ENCODE measurements at regions not wholly inside any gene's neighbourhood (a gene's known extent, or its start where the extent isn't known, plus 50 kb on each side); places are given as distances from the start of the nearest gene placed in this dataset.

DNA sequence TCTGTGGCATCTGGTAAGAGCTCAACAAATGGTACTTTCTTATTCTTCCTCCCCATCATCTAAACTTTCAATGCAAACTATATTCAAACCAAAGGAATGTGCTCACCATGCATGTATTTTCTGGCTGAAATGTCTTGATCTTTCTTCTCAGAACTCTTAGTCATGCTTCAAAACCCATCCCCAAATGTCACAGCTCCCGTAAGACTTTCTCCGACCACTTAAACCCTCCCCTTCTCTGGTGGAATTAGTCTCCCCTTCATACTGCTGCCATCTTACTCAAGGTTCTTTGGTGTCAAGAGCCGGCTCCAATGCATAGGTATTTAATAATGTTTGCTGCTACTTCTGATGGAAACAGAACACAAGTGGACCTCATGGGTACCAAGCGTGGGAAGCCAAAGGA lies 538.1 kb downstream of the MATN1 start:
- no peak for DNase-seq (ENCODE audit: low read depth)
- H3K4me3 ChIP-seq (ENCODE audit: low read depth, low read length), result no peak overlapping the region
- TF ChIP-seq POLR2A (IDR thresholded peaks at IDR 0.05; ENCODE audit: extremely low read depth, insufficient read length) (no peak), MYC (IDR thresholded peaks at IDR 0.05; ENCODE audit: low read depth, low read length) (no peak)
- TF ChIP-seq, protein P1, sequence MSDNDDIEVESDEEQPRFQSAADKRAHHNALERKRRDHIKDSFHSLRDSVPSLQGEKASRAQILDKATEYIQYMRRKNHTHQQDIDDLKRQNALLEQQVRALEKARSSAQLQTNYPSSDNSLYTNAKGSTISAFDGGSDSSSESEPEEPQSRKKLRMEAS (IDR thresholded peaks at IDR 0.05; ENCODE audit: low read depth, low read length), result no peak
- TF ChIP-seq, protein P2, sequence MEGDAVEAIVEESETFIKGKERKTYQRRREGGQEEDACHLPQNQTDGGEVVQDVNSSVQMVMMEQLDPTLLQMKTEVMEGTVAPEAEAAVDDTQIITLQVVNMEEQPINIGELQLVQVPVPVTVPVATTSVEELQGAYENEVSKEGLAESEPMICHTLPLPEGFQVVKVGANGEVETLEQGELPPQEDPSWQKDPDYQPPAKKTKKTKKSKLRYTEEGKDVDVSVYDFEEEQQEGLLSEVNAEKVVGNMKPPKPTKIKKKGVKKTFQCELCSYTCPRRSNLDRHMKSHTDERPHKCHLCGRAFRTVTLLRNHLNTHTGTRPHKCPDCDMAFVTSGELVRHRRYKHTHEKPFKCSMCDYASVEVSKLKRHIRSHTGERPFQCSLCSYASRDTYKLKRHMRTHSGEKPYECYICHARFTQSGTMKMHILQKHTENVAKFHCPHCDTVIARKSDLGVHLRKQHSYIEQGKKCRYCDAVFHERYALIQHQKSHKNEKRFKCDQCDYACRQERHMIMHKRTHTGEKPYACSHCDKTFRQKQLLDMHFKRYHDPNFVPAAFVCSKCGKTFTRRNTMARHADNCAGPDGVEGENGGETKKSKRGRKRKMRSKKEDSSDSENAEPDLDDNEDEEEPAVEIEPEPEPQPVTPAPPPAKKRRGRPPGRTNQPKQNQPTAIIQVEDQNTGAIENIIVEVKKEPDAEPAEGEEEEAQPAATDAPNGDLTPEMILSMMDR (IDR thresholded peaks at IDR 0.05; ENCODE audit: low read depth, low read length), result no peak

DNA sequence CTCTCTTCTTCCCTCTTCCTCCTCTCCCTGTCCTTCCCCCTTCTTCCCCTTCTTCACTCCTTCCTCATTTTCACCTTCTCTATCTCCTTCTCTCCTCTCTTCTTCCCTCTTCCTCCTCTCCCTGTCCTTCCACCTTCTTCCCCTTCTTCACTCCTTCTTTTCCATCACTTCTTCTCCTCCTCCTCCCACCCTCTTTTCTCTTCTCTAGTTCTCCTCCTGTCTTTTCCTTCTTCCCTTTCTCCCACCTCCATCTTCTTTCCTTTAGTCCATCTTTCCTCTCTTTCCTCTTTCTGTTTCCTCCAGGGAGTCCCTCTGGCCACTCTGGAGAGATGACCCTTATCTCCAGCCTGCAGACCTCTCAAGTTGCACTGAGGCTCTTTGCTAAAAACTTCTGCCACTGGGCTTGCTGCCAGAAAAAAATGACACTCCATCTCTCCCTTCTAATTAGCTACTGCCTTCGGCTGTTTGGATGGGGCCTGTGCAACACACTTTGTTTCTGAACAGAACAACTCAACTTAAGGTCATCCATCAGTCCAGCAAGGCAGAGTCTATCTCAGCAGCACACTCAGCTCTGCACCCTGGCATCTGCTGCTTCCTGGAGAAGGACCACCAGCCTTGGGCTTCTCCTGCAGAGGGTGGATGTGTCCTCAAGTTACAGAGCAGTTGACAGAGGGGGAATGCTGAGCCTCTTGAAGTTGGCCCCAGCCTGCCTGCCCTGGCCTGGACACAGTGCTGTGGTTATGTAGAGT lies 538.8 kb downstream of the MATN1 start:
- DNase-seq (ENCODE audit: low read depth), result no peak
- TF ChIP-seq, protein P1 (IDR thresholded peaks at IDR 0.05; ENCODE audit: low read depth, low read length), result no peak
- TF ChIP-seq, protein P2 (IDR thresholded peaks at IDR 0.05; ENCODE audit: low read depth, low read length), result no peak
- TF ChIP-seq POLR2A (IDR thresholded peaks at IDR 0.05; ENCODE audit: extremely low read depth, insufficient read length) (no peak), MYC (IDR thresholded peaks at IDR 0.05; ENCODE audit: low read depth, low read length) (no peak)
- H3K4me3 ChIP-seq (ENCODE audit: low read depth, low read length), result no peak overlapping the region

DNA sequence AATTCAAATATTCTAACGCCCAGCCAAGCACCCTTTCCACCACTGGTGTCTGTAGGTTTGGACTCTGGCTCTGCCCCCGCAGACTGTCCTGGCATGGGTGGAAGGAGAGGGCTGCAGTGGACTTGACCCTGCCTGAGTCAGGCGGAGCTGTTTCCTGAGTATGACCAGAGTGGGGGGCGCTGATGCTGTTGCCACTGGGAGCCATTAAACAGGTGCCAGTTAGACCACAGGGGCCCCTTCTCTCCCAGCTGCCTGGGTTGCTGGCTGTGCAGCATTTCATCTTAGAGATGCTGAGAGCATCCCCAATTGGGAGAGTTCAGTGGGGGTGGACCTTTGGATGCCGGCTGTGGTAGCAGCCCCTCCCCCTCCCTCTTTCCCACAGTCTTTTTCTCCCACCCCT lies 539.5 kb downstream of the MATN1 start:
- DNase-seq (ENCODE audit: low read depth), result no peak
- no peak overlapping the region for H3K4me3 ChIP-seq (ENCODE audit: low read depth, low read length)
- TF ChIP-seq MYC (IDR thresholded peaks at IDR 0.05; ENCODE audit: low read depth, low read length), result no peak
- TF ChIP-seq, protein P1 (IDR thresholded peaks at IDR 0.05; ENCODE audit: low read depth, low read length), result no peak
- TF ChIP-seq, protein P2 (IDR thresholded peaks at IDR 0.05; ENCODE audit: low read depth, low read length), result no peak

DNA sequence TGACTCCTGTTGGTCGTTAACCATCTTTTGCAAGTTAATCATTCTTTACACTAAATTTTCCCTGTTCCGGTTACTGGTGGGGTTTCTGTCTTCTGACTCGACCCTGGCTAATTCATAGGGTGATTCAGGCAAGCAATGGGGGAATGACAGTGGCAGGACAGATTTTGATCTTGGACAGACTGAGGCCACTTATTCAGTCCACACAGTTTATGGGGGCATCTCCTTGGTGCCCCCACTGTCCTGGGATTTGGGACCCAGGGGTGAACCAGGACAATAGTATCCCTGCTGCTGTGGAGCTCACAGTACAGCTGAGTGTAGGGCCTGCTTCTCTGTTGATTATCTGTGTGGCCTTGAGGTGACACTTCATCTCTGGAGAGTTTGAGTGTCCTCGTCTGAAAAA lies 540.4 kb downstream of the MATN1 start:
- no peak for DNase-seq (ENCODE audit: low read depth)
- TF ChIP-seq, protein P1 (IDR thresholded peaks at IDR 0.05; ENCODE audit: low read depth, low read length), result no peak
- TF ChIP-seq, protein P2 (IDR thresholded peaks at IDR 0.05; ENCODE audit: low read depth, low read length), result no peak
- TF ChIP-seq MYC (IDR thresholded peaks at IDR 0.05; ENCODE audit: low read depth, low read length), result no peak
- no peak for TF ChIP-seq POLR2A (IDR thresholded peaks at IDR 0.05; ENCODE audit: extremely low read depth, insufficient read length)
- H3K4me3 ChIP-seq (ENCODE audit: low read depth, low read length), result no peak overlapping the region

DNA sequence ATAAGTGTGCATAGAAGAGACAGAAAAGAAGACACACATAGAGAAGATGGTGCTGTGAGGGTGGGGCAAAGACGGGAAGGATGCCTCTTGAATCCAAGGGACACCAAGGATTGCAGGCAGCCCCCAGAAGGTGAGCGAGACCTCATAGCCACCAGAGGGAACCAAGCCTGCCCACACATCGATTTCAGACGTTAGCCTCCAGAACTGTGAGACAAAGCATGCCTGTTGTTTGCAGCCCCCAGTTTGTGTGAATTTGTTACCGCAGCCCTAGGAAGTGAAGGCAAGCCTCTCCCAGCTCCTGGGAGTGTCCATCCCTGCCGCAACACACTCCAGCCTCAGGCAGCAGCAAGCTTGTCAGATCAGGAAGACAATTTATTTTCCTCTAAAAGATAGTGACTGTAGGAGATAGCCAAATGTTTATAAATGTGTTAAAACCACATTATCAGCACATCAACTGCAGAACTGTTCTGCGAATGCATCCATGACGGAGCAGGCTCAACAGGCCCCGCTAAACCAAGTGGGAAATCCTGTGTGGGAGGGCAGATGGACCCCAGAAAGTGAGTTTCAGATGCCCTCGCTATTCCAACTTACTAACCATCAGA lies 543.3 kb downstream of the MATN1 start:
- TF ChIP-seq MYC (IDR thresholded peaks at IDR 0.05; ENCODE audit: low read depth, low read length) (no peak), POLR2A (IDR thresholded peaks at IDR 0.05; ENCODE audit: extremely low read depth, insufficient read length) (no peak)
- TF ChIP-seq, protein P2 (IDR thresholded peaks at IDR 0.05; ENCODE audit: low read depth, low read length), result no peak
- TF ChIP-seq, protein P1 (IDR thresholded peaks at IDR 0.05; ENCODE audit: low read depth, low read length), result no peak
- no peak for DNase-seq (ENCODE audit: low read depth)
- H3K4me3 ChIP-seq (ENCODE audit: low read depth, low read length), result no peak overlapping the region

Data from NB4 (cell line).